ENCODE measurements at regions not wholly inside any gene's neighbourhood (a gene's known extent, or its start where the extent isn't known, plus 50 kb on each side); places are given as distances from the start of the nearest gene placed in this dataset.

DNA sequence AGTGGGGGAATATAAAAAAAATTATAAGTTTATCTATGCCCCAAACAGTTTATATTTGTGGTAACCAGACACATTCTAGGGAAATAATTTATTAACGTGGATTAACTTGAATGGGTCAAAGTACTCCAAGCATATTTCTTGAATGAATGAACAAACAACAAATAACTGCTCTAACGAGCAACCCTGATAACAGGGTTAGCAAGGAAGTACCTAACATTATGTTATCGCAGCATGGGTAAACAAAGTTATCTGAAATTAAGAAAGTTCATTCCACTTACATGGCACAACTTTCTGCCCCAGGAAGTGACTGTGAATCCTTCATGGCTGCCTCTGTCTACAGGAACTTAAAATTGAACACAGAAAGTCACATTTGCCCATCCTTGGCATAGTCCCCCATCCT lies 812.9 kb upstream of the ACVR2A start (continued):
- TF ChIP-seq, protein P1, sequence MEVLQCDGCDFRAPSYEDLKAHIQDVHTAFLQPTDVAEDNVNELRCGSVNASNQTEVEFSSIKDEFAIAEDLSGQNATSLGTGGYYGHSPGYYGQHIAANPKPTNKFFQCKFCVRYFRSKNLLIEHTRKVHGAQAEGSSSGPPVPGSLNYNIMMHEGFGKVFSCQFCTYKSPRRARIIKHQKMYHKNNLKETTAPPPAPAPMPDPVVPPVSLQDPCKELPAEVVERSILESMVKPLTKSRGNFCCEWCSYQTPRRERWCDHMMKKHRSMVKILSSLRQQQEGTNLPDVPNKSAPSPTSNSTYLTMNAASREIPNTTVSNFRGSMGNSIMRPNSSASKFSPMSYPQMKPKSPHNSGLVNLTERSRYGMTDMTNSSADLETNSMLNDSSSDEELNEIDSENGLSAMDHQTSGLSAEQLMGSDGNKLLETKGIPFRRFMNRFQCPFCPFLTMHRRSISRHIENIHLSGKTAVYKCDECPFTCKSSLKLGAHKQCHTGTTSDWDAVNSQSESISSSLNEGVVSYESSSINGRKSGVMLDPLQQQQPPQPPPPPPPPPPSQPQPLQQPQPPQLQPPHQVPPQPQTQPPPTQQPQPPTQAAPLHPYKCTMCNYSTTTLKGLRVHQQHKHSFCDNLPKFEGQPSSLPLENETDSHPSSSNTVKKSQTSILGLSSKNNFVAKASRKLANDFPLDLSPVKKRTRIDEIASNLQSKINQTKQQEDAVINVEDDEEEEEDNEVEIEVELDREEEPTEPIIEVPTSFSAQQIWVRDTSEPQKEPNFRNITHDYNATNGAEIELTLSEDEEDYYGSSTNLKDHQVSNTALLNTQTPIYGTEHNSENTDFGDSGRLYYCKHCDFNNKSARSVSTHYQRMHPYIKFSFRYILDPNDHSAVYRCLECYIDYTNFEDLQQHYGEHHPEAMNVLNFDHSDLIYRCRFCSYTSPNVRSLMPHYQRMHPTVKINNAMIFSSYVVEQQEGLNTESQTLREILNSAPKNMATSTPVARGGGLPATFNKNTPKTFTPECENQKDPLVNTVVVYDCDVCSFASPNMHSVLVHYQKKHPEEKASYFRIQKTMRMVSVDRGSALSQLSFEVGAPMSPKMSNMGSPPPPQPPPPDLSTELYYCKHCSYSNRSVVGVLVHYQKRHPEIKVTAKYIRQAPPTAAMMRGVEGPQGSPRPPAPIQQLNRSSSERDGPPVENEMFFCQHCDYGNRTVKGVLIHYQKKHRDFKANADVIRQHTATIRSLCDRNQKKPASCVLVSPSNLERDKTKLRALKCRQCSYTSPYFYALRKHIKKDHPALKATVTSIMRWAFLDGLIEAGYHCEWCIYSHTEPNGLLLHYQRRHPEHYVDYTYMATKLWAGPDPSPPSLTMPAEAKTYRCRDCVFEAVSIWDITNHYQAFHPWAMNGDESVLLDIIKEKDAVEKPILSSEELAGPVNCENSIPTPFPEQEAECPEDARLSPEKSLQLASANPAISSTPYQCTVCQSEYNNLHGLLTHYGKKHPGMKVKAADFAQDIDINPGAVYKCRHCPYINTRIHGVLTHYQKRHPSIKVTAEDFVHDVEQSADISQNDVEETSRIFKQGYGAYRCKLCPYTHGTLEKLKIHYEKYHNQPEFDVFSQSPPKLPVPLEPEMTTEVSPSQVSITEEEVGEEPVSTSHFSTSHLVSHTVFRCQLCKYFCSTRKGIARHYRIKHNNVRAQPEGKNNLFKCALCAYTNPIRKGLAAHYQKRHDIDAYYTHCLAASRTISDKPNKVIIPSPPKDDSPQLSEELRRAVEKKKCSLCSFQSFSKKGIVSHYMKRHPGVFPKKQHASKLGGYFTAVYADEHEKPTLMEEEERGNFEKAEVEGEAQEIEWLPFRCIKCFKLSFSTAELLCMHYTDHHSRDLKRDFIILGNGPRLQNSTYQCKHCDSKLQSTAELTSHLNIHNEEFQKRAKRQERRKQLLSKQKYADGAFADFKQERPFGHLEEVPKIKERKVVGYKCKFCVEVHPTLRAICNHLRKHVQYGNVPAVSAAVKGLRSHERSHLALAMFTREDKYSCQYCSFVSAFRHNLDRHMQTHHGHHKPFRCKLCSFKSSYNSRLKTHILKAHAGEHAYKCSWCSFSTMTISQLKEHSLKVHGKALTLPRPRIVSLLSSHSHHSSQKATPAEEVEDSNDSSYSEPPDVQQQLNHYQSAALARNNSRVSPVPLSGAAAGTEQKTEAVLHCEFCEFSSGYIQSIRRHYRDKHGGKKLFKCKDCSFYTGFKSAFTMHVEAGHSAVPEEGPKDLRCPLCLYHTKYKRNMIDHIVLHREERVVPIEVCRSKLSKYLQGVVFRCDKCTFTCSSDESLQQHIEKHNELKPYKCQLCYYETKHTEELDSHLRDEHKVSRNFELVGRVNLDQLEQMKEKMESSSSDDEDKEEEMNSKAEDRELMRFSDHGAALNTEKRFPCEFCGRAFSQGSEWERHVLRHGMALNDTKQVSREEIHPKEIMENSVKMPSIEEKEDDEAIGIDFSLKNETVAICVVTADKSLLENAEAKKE (CRISPR knock-in tag; IDR thresholded peaks at IDR 0.05) = no peak
- TF ChIP-seq EZH2 (IDR thresholded peaks at IDR 0.05; ENCODE audit: low read depth, unreplicated experiment) = no peak
- TF ChIP-seq, protein P2, sequence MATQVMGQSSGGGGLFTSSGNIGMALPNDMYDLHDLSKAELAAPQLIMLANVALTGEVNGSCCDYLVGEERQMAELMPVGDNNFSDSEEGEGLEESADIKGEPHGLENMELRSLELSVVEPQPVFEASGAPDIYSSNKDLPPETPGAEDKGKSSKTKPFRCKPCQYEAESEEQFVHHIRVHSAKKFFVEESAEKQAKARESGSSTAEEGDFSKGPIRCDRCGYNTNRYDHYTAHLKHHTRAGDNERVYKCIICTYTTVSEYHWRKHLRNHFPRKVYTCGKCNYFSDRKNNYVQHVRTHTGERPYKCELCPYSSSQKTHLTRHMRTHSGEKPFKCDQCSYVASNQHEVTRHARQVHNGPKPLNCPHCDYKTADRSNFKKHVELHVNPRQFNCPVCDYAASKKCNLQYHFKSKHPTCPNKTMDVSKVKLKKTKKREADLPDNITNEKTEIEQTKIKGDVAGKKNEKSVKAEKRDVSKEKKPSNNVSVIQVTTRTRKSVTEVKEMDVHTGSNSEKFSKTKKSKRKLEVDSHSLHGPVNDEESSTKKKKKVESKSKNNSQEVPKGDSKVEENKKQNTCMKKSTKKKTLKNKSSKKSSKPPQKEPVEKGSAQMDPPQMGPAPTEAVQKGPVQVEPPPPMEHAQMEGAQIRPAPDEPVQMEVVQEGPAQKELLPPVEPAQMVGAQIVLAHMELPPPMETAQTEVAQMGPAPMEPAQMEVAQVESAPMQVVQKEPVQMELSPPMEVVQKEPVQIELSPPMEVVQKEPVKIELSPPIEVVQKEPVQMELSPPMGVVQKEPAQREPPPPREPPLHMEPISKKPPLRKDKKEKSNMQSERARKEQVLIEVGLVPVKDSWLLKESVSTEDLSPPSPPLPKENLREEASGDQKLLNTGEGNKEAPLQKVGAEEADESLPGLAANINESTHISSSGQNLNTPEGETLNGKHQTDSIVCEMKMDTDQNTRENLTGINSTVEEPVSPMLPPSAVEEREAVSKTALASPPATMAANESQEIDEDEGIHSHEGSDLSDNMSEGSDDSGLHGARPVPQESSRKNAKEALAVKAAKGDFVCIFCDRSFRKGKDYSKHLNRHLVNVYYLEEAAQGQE (IDR thresholded peaks at IDR 0.05; ENCODE audit: unreplicated experiment) = no peak
- TF ChIP-seq EZH2phosphoT487 (IDR thresholded peaks at IDR 0.05; ENCODE audit: unreplicated experiment) = no peak

Data from GM23338 (cell line).